ENCODE measurements at regions not wholly inside any gene's neighbourhood (a gene's known extent, or its start where the extent isn't known, plus 50 kb on each side); places are given as distances from the start of the nearest gene placed in this dataset.

GRCh38 chr4:82248903-82249632 lies 124.7 kb downstream of the HNRNPD start:
- TF ChIP-seq SIN3A (IDR thresholded peaks at IDR 0.05; ENCODE audit: borderline replicate concordance, insufficient read depth, low read length) (no peak), TAF1 (IDR thresholded peaks at IDR 0.05; ENCODE audit: borderline replicate concordance, insufficient read depth, low read length) (no peak), REST (IDR thresholded peaks at IDR 0.05; ENCODE audit: insufficient read depth in 1 of 2, low read depth in 2 of 2, low read length in 2 of 2) (peak in 1 of 2 experiments; percentile 68; a peak in 1 of 4 replicates), FOXP2 (optimal IDR thresholded peaks at IDR 0.05; ENCODE audit: borderline replicate concordance, extremely low read depth, extremely low read length, insufficient read depth) (no peak), POLR2AphosphoS5 (IDR thresholded peaks at IDR 0.05; ENCODE audit: low read depth, low read length) (no peak)

- TF ChIP-seq SIN3A (IDR thresholded peaks at IDR 0.05; ENCODE audit: borderline replicate concordance, insufficient read depth, low read length) (no peak), FOXP2 (optimal IDR thresholded peaks at IDR 0.05; ENCODE audit: borderline replicate concordance, extremely low read depth, extremely low read length, insufficient read depth) (no peak)
These were observed 126.2 kb downstream of the HNRNPD start for GRCh38 chr4:82247629-82248028.

GRCh38 chr4:82247171-82247570 lies 126.6 kb downstream of the HNRNPD start:
- no peak for TF ChIP-seq TAF1 (IDR thresholded peaks at IDR 0.05; ENCODE audit: borderline replicate concordance, insufficient read depth, low read length)
- TF ChIP-seq FOXP2 (optimal IDR thresholded peaks at IDR 0.05; ENCODE audit: borderline replicate concordance, extremely low read depth, extremely low read length, insufficient read depth), result no peak
- no peak for TF ChIP-seq REST (IDR thresholded peaks at IDR 0.05; ENCODE audit: insufficient read depth in 1 of 2, low read depth in 2 of 2, low read length in 2 of 2)
- TF ChIP-seq POLR2AphosphoS5 (IDR thresholded peaks at IDR 0.05; ENCODE audit: low read depth, low read length), result no peak
- TF ChIP-seq SIN3A (IDR thresholded peaks at IDR 0.05; ENCODE audit: borderline replicate concordance, insufficient read depth, low read length), result no peak

GRCh38 chr4:82241534-82241933 lies 132.3 kb downstream of the HNRNPD start:
- no peak for TF ChIP-seq POLR2AphosphoS5 (IDR thresholded peaks at IDR 0.05; ENCODE audit: low read depth, low read length)
- no peak for TF ChIP-seq REST (IDR thresholded peaks at IDR 0.05; ENCODE audit: insufficient read depth in 1 of 2, low read depth in 2 of 2, low read length in 2 of 2)
- no peak for TF ChIP-seq FOXP2 (optimal IDR thresholded peaks at IDR 0.05; ENCODE audit: borderline replicate concordance, extremely low read depth, extremely low read length, insufficient read depth)
- no peak for TF ChIP-seq SIN3A (IDR thresholded peaks at IDR 0.05; ENCODE audit: borderline replicate concordance, insufficient read depth, low read length)
- TF ChIP-seq TAF1 (IDR thresholded peaks at IDR 0.05; ENCODE audit: borderline replicate concordance, insufficient read depth, low read length), result no peak

GRCh38 chr4:82240410-82240809 lies 133.4 kb downstream of the HNRNPD start:
- TF ChIP-seq REST (IDR thresholded peaks at IDR 0.05; ENCODE audit: insufficient read depth in 1 of 2, low read depth in 2 of 2, low read length in 2 of 2) (no peak), POLR2AphosphoS5 (IDR thresholded peaks at IDR 0.05; ENCODE audit: low read depth, low read length) (no peak), TAF1 (IDR thresholded peaks at IDR 0.05; ENCODE audit: borderline replicate concordance, insufficient read depth, low read length) (no peak), FOXP2 (optimal IDR thresholded peaks at IDR 0.05; ENCODE audit: borderline replicate concordance, extremely low read depth, extremely low read length, insufficient read depth) (no peak), SIN3A (IDR thresholded peaks at IDR 0.05; ENCODE audit: borderline replicate concordance, insufficient read depth, low read length) (no peak)
